GM23248 (cell line): ENCODE measurements at regions not wholly inside any gene's neighbourhood (a gene's known extent, or its start where the extent isn't known, plus 50 kb on each side); places are given as distances from the start of the nearest gene placed in this dataset.

ENCODE experiments used
- DNase-seq: peaks from one replicate; pipeline ENCODE4 v3.0.0-alpha.2; 2015
- H2AFZ ChIP-seq: fragments of 200-600 bp; sonication (generic); 2 replicates; pipeline ENCODE4 v1.6.1; 2016; ENCODE audit warnings: antibody characterized with exemption
- H3F3A ChIP-seq: fragments of 200-600 bp; sonication (generic); 2 replicates; pipeline ENCODE4 v1.6.1; 2016; ENCODE audit warnings: mild to moderate bottlenecking, antibody characterized with exemption, mixed run types; ENCODE audit not compliant: insufficient read depth
- H3K27ac ChIP-seq: fragments of 200-600 bp; sonication (generic); 2 replicates; pipeline ENCODE4 v1.5.1; 2016; ENCODE audit warnings: mild to moderate bottlenecking
- H3K27me3 ChIP-seq: fragments of 200-600 bp; sonication (generic); replicated peaks from 2 replicates; pipeline ENCODE4 v1.6.1; 2016; ENCODE audit warnings: mild to moderate bottlenecking; ENCODE audit not compliant: insufficient read depth
- H3K36me3 ChIP-seq: fragments of 200-600 bp; sonication (generic); 2 replicates; pipeline ENCODE4 v1.6.1; 2016; ENCODE audit warnings: low read depth, mild to moderate bottlenecking
- H3K4me1 ChIP-seq: fragments of 200-600 bp; sonication (generic); 2 replicates; pipeline ENCODE4 v1.6.1; 2016; ENCODE audit warnings: mild to moderate bottlenecking; ENCODE audit not compliant: insufficient read depth
- H3K4me2 ChIP-seq: fragments of 200-600 bp; sonication (generic); one replicate; pipeline ENCODE4 v1.6.1; 2016; ENCODE audit warnings: mild to moderate bottlenecking; ENCODE audit not compliant: unreplicated experiment
- H3K4me3 ChIP-seq: fragments of 200-600 bp; sonication (generic); 2 replicates; pipeline ENCODE4 v1.5.1; 2016; ENCODE audit warnings: mild to moderate bottlenecking
- H3K79me2 ChIP-seq: fragments of 200-600 bp; sonication (generic); 2 replicates; pipeline ENCODE4 v1.6.1; 2016; ENCODE audit warnings: mild to moderate bottlenecking; ENCODE audit not compliant: insufficient read depth
- H3K9ac ChIP-seq: fragments of 200-600 bp; sonication (generic); 2 replicates; pipeline ENCODE4 v1.6.1; 2016; ENCODE audit warnings: mild to moderate bottlenecking
- H3K9me2 ChIP-seq: fragments of 200-600 bp; sonication (generic); 2 replicates; pipeline ENCODE4 v1.6.1; 2016; ENCODE audit warnings: mixed run types, mild to moderate bottlenecking, moderate library complexity; ENCODE audit not compliant: insufficient read depth
- H3K9me3 ChIP-seq: fragments of 200-600 bp; sonication (generic); one replicate; pipeline ENCODE4 v1.6.1; 2017; ENCODE audit warnings: low read depth
- H4K20me1 ChIP-seq: fragments of 200-600 bp; sonication (generic); 2 replicates; pipeline ENCODE4 v1.6.0; 2016; ENCODE audit not compliant: insufficient read depth
- EZH2 ChIP-seq: fragments of 200-600 bp; sonication (generic); IDR thresholded peaks from 2 replicates; pipeline ENCODE4 v1.6.1; 2018; ENCODE audit warnings: antibody characterized with exemption, mild to moderate bottlenecking; ENCODE audit not compliant: insufficient read depth, poor library complexity, severe bottlenecking
- EZH2phosphoT487 ChIP-seq: fragments of 200-600 bp; sonication (generic); IDR thresholded peaks from 2 replicates; pipeline ENCODE4 v1.6.1; 2018; ENCODE audit warnings: antibody characterized with exemption, moderate library complexity, mild to moderate bottlenecking, low read depth; ENCODE audit not compliant: insufficient read depth
- WGBS, 2 experiments: methylation state at CpG; one replicate each; pipeline ENCODE4 v1.1.6; 2015 to 2017; ENCODE audit warnings: low lambda C conversion rate in 2 of 2, low coverage in 1 of 2; ENCODE audit errors: missing lambda C conversion rate in 2 of 2; 5-methylcytosine and 5-hydroxymethylcytosine counted together
- in situ Hi-C: fragments of 300-500 bp; cut with MboI; formaldehyde crosslinking; loops from 2 replicates; pipeline ENCODE4 v1.15.0; 2020

- no peaks in the 10 kb centered on the region for H3K79me2 ChIP-seq
- no peak overlapping the region for H3K4me2 ChIP-seq
- H3K9me3 ChIP-seq: no peaks in the 10 kb centered on the region
- DNase-seq: no peak
- no peak overlapping the region for H2AFZ ChIP-seq
- no peak overlapping the region for H3K9ac ChIP-seq
- H4K20me1 ChIP-seq: no peaks in the 10 kb centered on the region
- no peaks in the 10 kb centered on the region for H3F3A ChIP-seq
- no peak overlapping the region for H3K27ac ChIP-seq
- no peaks in the 10 kb centered on the region for H3K36me3 ChIP-seq
- no peaks in the 10 kb centered on the region for H3K4me1 ChIP-seq
- 30 to 38% methylated on average over 4 of the region's 4 CpGs for whole genome bisulfite sequencing, 2 experiments
- no peak for TF ChIP-seq EZH2
- TF ChIP-seq EZH2phosphoT487: no peak
- in situ Hi-C loops: no loop called here
- no peaks in the 10 kb centered on the region for H3K27me3 ChIP-seq
- no peaks in the 10 kb centered on the region for H3K9me2 ChIP-seq
- H3K4me3 ChIP-seq: no peak overlapping the region
Measured at GRCh38 chr12:16881986-16882570, 276.1 kb upstream of the LMO3 start.

- Histone ChIP-seq H3F3A (no peaks in the 10 kb centered on the region), H3K36me3 (no peaks in the 10 kb centered on the region), H3K4me1 (no peaks in the 10 kb centered on the region), H3K27me3 (no peaks in the 10 kb centered on the region), H3K9me3 (no peaks in the 10 kb centered on the region), H3K9me2 (no peaks in the 10 kb centered on the region), H3K4me3 (no peak overlapping the region), H3K79me2 (no peaks in the 10 kb centered on the region), H2AFZ (no peak overlapping the region), H4K20me1 (no peaks in the 10 kb centered on the region), H3K27ac (no peak overlapping the region), H3K9ac (no peak overlapping the region), H3K4me2 (no peak overlapping the region)
- 52 to 53% methylated on average over 10 of the region's 10 CpGs for WGBS, 2 experiments
- in situ Hi-C loops: no loop called here
- TF ChIP-seq EZH2phosphoT487 (no peak), EZH2 (no peak)
- no peak for DNase-seq
Measured at GRCh38 chr12:16880864-16881285, 274.9 kb upstream of the LMO3 start.

- Histone ChIP-seq H3K27ac (no peak overlapping the region), H3K4me2 (no peak overlapping the region), H3K9me3 (no peaks in the 10 kb centered on the region), H3K79me2 (no peaks in the 10 kb centered on the region), H3K36me3 (no peaks in the 10 kb centered on the region), H4K20me1 (no peaks in the 10 kb centered on the region), H3F3A (no peaks in the 10 kb centered on the region), H3K4me3 (no peak overlapping the region), H3K9me2 (no peaks in the 10 kb centered on the region), H3K4me1 (no peaks in the 10 kb centered on the region), H2AFZ (no peak overlapping the region), H3K27me3 (no peaks in the 10 kb centered on the region), H3K9ac (no peak overlapping the region)
- no peak for DNase-seq
- in situ Hi-C loops: no loop called here
- 23 to 24% methylated on average over 1 of the region's 1 CpG for WGBS, 2 experiments
- TF ChIP-seq EZH2phosphoT487 (no peak), EZH2 (no peak)
Measured at GRCh38 chr12:16870845-16871244, 264.9 kb upstream of the LMO3 start.

GRCh38 chr12:16863742-16864141 is 257.8 kb upstream of the LMO3 start:
- no peak overlapping the region for H2AFZ ChIP-seq

GRCh38 chr12:16857456-16857923 is 251.5 kb upstream of the LMO3 start:
- Histone ChIP-seq H2AFZ (no peak overlapping the region), H3K36me3 (no peaks in the 10 kb centered on the region), H3K4me1 (no peaks in the 10 kb centered on the region), H3K4me2 (no peak overlapping the region), H3K79me2 (no peaks in the 10 kb centered on the region), H3K9me2 (no peaks in the 10 kb centered on the region), H4K20me1 (no peaks in the 10 kb centered on the region), H3K27ac (no peak overlapping the region), H3K9ac (no peak overlapping the region), H3K9me3 (no peaks in the 10 kb centered on the region), H3K27me3 (no peaks in the 10 kb centered on the region), H3K4me3 (no peak overlapping the region), H3F3A (no peaks in the 10 kb centered on the region)
- no peak for TF ChIP-seq EZH2
- TF ChIP-seq EZH2phosphoT487: no peak
- WGBS, 2 experiments: 4 to 31% methylated on average over 1 of the region's 1 CpG
- in situ Hi-C loops: no loop called here
- no peak for DNase-seq

More at GRCh38 chr12:16863742-16864141, 257.8 kb upstream of the LMO3 start:
- no peak overlapping the region for H3K27ac ChIP-seq
- no peaks in the 10 kb centered on the region for H3K9me3 ChIP-seq
- H3F3A ChIP-seq: no peaks in the 10 kb centered on the region
- in situ Hi-C loops: no loop called here
- H3K79me2 ChIP-seq: no peaks in the 10 kb centered on the region
- H3K9me2 ChIP-seq: no peaks in the 10 kb centered on the region
- DNase-seq: no peak
- no peak overlapping the region for H3K4me2 ChIP-seq
- TF ChIP-seq EZH2phosphoT487 (no peak), EZH2 (no peak)
- no peak overlapping the region for H3K9ac ChIP-seq
- H3K36me3 ChIP-seq: no peaks in the 10 kb centered on the region
- no peaks in the 10 kb centered on the region for H3K27me3 ChIP-seq
- H3K4me3 ChIP-seq: no peak overlapping the region
- H4K20me1 ChIP-seq: no peaks in the 10 kb centered on the region
- no peaks in the 10 kb centered on the region for H3K4me1 ChIP-seq
